ENCODE measurements at regions not wholly inside any gene's neighbourhood (a gene's known extent, or its start where the extent isn't known, plus 50 kb on each side); places are given as distances from the start of the nearest gene placed in this dataset.

DNA sequence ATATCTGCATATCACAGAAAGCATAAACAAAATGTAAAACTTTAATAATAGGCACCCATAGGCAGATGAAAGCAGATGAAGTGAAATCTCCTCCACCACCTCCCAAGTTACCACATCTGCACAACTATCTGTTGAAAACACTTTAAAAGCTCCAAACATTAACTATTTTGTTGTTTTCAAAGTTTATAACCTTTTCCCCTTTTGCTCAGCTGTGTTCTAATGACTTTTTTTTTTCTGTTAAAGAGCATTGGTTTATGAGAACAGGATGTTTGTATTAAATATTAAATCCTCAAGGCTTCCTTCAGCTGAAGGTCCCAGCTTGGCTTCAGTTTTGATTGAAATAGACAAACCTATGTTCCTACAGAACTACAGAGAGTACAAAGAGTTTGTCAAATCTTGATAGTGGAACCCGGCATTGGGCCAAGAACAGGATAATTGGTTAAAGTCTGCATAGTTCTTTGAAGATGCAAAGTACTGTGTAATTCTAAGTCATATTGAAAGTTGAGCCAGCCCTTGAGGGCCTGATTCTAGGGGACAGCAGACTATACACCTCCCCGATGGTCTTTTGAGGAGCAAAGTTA, 255.1 kb upstream of the JAG1 start:
- no peak overlapping the region for H3K4me3 ChIP-seq
- TF ChIP-seq CTCF (IDR thresholded peaks at IDR 0.05), result no peak
- intact Hi-C loops (cut with DNase I, micrococcal nuclease), result no loop called here
- ATAC-seq (no peak), DNase-seq (no peak)
- H3K36me3 ChIP-seq (ENCODE audit: low read depth), result no peaks in the 10 kb centered on the region
- H3K4me1 ChIP-seq (ENCODE audit: low read depth), result no peaks in the 10 kb centered on the region
- no peaks in the 10 kb centered on the region for H3K9me3 ChIP-seq

GRCh38 chr20:10935658-10936402, 262.0 kb upstream of the JAG1 start:
- Histone ChIP-seq H3K4me3 (no peak overlapping the region), H3K9me3 (no peaks in the 10 kb centered on the region), H3K4me1 (ENCODE audit: low read depth) (no peaks in the 10 kb centered on the region), H3K36me3 (ENCODE audit: low read depth) (no peaks in the 10 kb centered on the region)
- ATAC-seq (no peak), DNase-seq (no peak)
- no peak for TF ChIP-seq CTCF (IDR thresholded peaks at IDR 0.05)
- intact Hi-C loops (cut with DNase I, micrococcal nuclease), result no loop called here

DNA sequence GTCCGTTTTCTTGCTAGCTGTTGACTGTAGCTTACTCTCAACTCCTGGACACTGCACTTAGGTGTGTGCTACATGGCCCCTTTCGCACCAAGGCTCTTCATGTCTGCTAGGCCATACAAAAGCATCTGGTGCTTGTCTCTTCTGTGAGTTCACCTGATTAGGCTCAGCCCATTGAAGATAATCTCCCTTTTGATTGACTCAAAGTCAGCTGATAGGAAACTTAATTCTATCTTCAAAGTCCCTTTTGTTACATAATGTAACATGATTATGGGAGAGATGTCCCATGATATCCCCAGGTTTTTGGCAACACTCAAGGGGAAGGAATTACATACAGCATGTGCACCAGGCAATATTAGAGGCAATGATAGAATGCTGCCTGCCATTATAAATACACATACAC, 263.0 kb upstream of the JAG1 start:
- intact Hi-C loops (cut with DNase I, micrococcal nuclease), result no loop called here
- H3K36me3 ChIP-seq (ENCODE audit: low read depth), result no peaks in the 10 kb centered on the region
- TF ChIP-seq CTCF (IDR thresholded peaks at IDR 0.05), result no peak
- no peaks in the 10 kb centered on the region for H3K4me1 ChIP-seq (ENCODE audit: low read depth)
- H3K4me3 ChIP-seq, result no peak overlapping the region
- DNase-seq (no peak), ATAC-seq (no peak)
- H3K9me3 ChIP-seq, result no peaks in the 10 kb centered on the region

DNA sequence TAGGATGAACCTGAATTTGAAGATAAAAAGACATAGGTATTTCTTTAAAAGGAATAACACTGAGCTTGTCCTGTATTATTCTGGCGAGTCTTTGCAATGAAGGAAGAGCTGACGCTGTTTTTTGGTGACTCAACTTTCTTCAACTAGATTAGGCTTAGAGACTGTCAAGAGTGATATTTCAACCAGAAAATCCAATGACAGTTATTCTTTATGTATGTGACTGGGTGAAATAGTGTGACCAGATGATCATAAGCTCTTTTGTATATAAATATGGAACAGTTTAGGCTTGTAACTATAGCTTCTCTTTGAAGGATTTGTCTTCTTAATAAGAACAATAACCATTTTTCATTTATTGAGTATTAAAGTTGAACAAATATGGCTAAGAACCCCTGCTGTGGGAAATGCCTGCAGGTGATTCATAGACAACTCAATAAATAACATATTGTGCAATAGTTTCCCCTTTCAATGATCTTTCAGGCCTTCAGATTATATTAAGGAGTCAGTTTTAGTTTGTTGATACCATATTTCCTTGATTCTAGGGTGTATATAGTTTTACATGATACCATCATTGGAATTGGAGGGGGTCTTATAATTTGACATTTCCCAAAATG, 265.6 kb upstream of the JAG1 start:
- TF ChIP-seq CTCF (IDR thresholded peaks at IDR 0.05), result no peak
- ATAC-seq, result no peak
- Histone ChIP-seq H3K36me3 (ENCODE audit: low read depth) (no peaks in the 10 kb centered on the region), H3K9me3 (no peaks in the 10 kb centered on the region), H3K4me3 (no peak overlapping the region), H3K4me1 (ENCODE audit: low read depth) (no peaks in the 10 kb centered on the region)
- DNase-seq, result no peak
- intact Hi-C loops (cut with DNase I, micrococcal nuclease), result no loop called here

- intact Hi-C loops (cut with DNase I, micrococcal nuclease), result no loop called here
- no peak for ATAC-seq
Observed at GRCh38 chr20:10940941-10941340, 267.1 kb upstream of the JAG1 start.

More at GRCh38 chr20:10940941-10941340, 267.1 kb upstream of the JAG1 start:
- H3K4me3 ChIP-seq, result no peak overlapping the region
- TF ChIP-seq CTCF (IDR thresholded peaks at IDR 0.05), result no peak
- no peaks in the 10 kb centered on the region for H3K9me3 ChIP-seq
- H3K36me3 ChIP-seq (ENCODE audit: low read depth), result no peaks in the 10 kb centered on the region
- no peaks in the 10 kb centered on the region for H3K4me1 ChIP-seq (ENCODE audit: low read depth)
- no peak for DNase-seq

Measured in mucosa of descending colon (tissue), 3 donors.